ENCODE measurements at regions not wholly inside any gene's neighbourhood (a gene's known extent, or its start where the extent isn't known, plus 50 kb on each side); places are given as distances from the start of the nearest gene placed in this dataset.
A peak's percentile ranks its signal among the peaks of the same experiment; 100 is the strongest.
"Not testable (repeated sequence)": the region's sequence is repeated elsewhere in the genome, so short reads cannot be mapped to it uniquely, and the experiment has no call there.

DNA sequence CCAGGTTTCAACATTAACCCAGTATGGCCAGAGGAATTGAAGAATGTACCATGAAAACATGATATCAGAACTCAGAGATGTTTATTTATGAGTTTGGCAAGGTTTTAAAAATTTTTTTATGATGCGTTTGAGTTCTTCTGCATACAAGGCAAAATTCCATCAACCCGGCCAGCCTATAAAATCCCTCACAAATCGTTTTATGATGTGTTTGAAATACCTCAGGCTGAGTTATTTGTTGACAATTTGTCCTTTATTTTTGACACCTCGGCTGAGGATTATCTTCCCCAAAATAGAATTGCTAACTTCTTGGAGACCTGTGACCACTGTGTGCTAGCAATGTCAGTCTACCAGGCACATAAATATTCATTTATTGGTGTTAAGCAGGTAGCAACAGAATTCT is 91.9 kb upstream of the SLC24A3 start:
- no peak for DNase-seq

GRCh38 chr20:19121463-19121862 is 91.0 kb upstream of the SLC24A3 start:
- no peak for DNase-seq

DNA sequence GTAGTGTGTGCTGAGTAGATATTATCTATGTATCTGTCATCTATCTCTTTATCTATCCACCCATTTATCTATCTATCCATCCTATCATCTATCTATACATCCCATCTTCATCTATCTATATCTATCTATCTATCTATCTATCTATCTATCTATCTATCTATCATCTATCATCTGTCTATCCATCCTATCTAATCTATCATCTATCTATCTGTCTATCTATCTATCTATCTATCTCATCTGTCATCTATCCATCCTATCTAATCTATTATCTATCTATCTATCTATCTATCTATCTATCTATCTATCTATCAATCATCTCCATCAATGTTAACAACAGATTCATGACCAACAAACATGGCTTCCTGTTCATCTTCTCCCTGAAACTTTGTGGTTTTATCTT is 90.5 kb upstream of the SLC24A3 start:
- no peak for DNase-seq

- no peak for DNase-seq
Measured at GRCh38 chr20:19122395-19122794, 90.0 kb upstream of the SLC24A3 start.

DNA sequence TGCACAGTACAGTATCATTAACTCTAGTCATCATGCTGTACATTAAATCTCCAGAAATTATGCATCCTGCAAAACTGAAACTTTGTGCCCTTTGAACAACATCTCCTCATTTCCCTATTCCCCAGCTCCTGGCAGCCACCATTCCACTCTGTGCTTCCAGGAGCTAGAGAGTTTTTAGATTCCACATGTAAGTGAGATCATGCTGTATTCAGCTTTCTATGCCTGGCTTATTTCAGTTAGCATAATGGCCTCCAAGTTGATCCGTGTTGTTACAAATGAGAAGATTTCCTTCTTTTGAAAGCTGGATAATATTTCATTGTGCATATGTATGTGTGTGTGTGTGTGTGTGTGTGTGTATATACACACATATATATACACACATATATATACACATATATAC is 86.9 kb upstream of the SLC24A3 start:
- DNase-seq, result no peak

GRCh38 chr20:19129306-19129705 is 83.1 kb upstream of the SLC24A3 start:
- DNase-seq, result peak; percentile 28

GRCh38 chr20:19129976-19130612 is 82.3 kb upstream of the SLC24A3 start:
- DNase-seq, result peak; percentile 87

GRCh38 chr20:19130613-19130984 is 81.8 kb upstream of the SLC24A3 start:
- no peak for DNase-seq

DNA sequence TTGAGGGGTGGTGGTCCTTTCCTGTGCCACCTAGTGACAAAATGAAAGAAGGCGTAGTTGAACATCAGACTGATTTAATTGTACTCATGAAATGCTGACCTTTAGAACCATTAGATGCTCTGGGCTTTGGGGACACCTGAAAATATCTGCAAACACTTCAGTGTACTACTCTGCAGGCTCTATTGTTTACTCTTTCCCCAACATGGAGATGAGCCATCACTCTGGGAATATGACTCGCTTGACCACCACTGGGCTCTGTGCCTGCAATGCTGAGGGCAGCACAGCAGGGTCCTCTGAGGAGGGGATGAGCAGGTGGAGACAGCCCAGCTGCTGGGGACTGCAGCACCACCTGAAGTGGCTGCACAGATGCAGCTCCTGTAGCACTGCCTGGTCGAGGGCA is 74.8 kb upstream of the SLC24A3 start:
- DNase-seq, result peak; percentile 94

GRCh38 chr20:19138758-19139157 is 73.7 kb upstream of the SLC24A3 start:
- no peak for DNase-seq

DNA sequence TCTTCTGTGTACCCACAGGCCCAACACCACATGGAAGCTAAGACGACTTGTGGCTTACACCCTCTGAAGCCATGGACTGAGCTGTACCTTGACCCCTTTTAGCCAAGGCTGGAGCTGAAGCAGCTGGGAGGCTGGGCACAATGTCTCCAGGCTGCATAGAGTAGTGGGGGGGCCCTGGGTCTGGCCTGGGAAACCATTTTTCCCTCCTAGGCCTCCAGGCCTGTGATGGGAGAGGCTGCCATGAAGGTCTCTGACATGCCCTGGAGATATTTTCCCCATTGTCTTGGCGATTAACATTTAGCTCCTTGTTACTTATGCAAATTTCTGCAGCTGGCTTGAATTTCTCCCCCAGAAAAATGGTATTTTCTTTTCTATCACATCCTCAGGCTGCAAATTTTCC is 72.9 kb upstream of the SLC24A3 start:
- DNase-seq, result not testable (repeated sequence)

DNA sequence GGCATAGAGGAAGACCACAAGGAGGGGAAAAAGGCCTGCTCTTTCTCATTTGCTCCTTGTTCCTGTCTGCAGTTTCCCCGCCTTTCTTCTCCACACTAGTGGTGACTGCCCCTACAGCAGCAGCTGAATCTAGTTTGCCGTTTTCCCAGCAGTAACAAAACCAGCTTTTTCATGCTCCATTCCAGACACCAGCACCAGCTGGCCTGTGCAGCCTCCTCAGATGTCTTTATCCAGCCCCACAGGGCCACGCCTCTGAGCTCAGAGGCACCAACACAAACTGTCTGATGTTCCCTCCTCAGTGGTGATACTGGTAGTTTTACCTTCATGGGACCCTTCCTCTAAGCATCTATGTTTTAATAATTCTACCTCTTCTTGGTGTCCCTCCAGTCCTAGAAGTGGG is 70.4 kb upstream of the SLC24A3 start:
- DNase-seq, result no peak

- DNase-seq, result no peak
Measured at GRCh38 chr20:19143890-19144289, 68.6 kb upstream of the SLC24A3 start.

GRCh38 chr20:19161336-19161735 is 51.1 kb upstream of the SLC24A3 start:
- DNase-seq, result no peak
